ENCODE measurements at regions not wholly inside any gene's neighbourhood (a gene's known extent, or its start where the extent isn't known, plus 50 kb on each side); places are given as distances from the start of the nearest gene placed in this dataset.

GRCh38 chr3:194270627-194271459 is 80.3 kb downstream of the CPN2 start:
- DNase-seq = peak; percentile 69 to 78
- no peaks in the 10 kb centered on the region for H3K9me3 ChIP-seq
- no peak for TF ChIP-seq POLR2A (IDR thresholded peaks at IDR 0.05)
- TF ChIP-seq CTCF (IDR thresholded peaks at IDR 0.05) = no peak
- peaks cover 0 to 19% of the 10 kb centered on the region in 2 donors for H3K4me1 ChIP-seq
- no peak overlapping the region for H3K4me3 ChIP-seq
- peak overlapping the region; percentile 33 to 48 for H3K27ac ChIP-seq
- intact Hi-C loops (cut with DNase I; ENCODE audit: low total_unique reads) = no loop called here
- no peaks in the 10 kb centered on the region for H3K27me3 ChIP-seq
- H3K36me3 ChIP-seq = no peaks in the 10 kb centered on the region

- DNase-seq = no peak
- no peaks in the 10 kb centered on the region for H3K27me3 ChIP-seq
- peaks cover 0 to 19% of the 10 kb centered on the region in 2 donors for H3K4me1 ChIP-seq
- H3K27ac ChIP-seq = peak overlapping the region; percentile 33 to 48
- no peak overlapping the region for H3K4me3 ChIP-seq
- H3K36me3 ChIP-seq = no peaks in the 10 kb centered on the region
- no peaks in the 10 kb centered on the region for H3K9me3 ChIP-seq
- no peak for TF ChIP-seq POLR2A (IDR thresholded peaks at IDR 0.05)
- TF ChIP-seq CTCF (IDR thresholded peaks at IDR 0.05) = no peak
- intact Hi-C loops (cut with DNase I; ENCODE audit: low total_unique reads) = no loop called here
Measured at GRCh38 chr3:194271460-194272035, 79.6 kb downstream of the CPN2 start.

GRCh38 chr3:194272221-194272620 is 78.9 kb downstream of the CPN2 start:
- Histone ChIP-seq H3K4me3 (no peak overlapping the region), H3K4me1 (peaks cover 0 to 21% of the 10 kb centered on the region in 2 donors), H3K9me3 (no peaks in the 10 kb centered on the region), H3K27ac (peak overlapping the region; percentile 24 to 41), H3K36me3 (no peaks in the 10 kb centered on the region), H3K27me3 (no peaks in the 10 kb centered on the region)
- DNase-seq = peak in 1 of 2 donors; percentile 13
- no peak for TF ChIP-seq POLR2A (IDR thresholded peaks at IDR 0.05)
- no peak for TF ChIP-seq CTCF (IDR thresholded peaks at IDR 0.05)
- intact Hi-C loops (cut with DNase I; ENCODE audit: low total_unique reads) = no loop called here

GRCh38 chr3:194272861-194273742 is 78.0 kb downstream of the CPN2 start:
- H3K4me1 ChIP-seq = peaks cover 2 to 28% of the 10 kb centered on the region in 2 donors
- H3K27ac ChIP-seq = peak overlapping the region in 1 of 2 donors; percentile 41
- H3K4me3 ChIP-seq = no peak overlapping the region
- intact Hi-C loops (cut with DNase I; ENCODE audit: low total_unique reads) = no loop called here
- H3K27me3 ChIP-seq = no peaks in the 10 kb centered on the region
- TF ChIP-seq CTCF (IDR thresholded peaks at IDR 0.05) (no peak), POLR2A (IDR thresholded peaks at IDR 0.05) (no peak)
- peak; percentile 25 to 26 for DNase-seq
- no peaks in the 10 kb centered on the region for H3K9me3 ChIP-seq
- H3K36me3 ChIP-seq = no peaks in the 10 kb centered on the region
